K562 (cell line): ENCODE measurements at regions not wholly inside any gene's neighbourhood (a gene's known extent, or its start where the extent isn't known, plus 50 kb on each side); places are given as distances from the start of the nearest gene placed in this dataset.

Experiments used
- ATAC-seq: fragments of 200-7000 bp; cut with Tn5 transposase; 3 replicates; pipeline ENCODE4 v1.9.1; 2020; ENCODE audit warnings: moderate library complexity
- BruUV-seq: library from RNA; stranded (reverse); fragments of 400-500 nt; replicated peaks from 2 replicates; lab custom pipeline; 2021; lab: Mats Ljungman, UMichigan
- CTCF ChIA-PET: fragments of 300-600 bp; formaldehyde crosslinking; extraction: SDS; loops from one replicate; lab custom pipeline; 2021; ENCODE audit warnings: low intra/inter-chr PET ratio; lab: Yijun Ruan, JAX
- POLR2A ChIA-PET: fragments of 300-600, 350-650 bp; sonication (Branson Sonifier 250); formaldehyde crosslinking; extraction: SDS; loops from one replicate; lab custom pipeline; 2021; ENCODE audit warnings: antibody characterized with exemption, inconsistent platforms; lab: Yijun Ruan, JAX
- DNase-seq, 4 experiments: peaks; one replicate each; pipeline versions ENCODE4 v3.0.0 to v3.0.0-alpha.2; 2011 to 2018; ENCODE audit warnings: low spot score in 3 of 4, mixed read lengths in 3 of 4; ENCODE audit errors: extremely low read depth in 1 of 4
- FAIRE-seq: peaks from 2 replicates; lab custom pipeline; 2011; peaks lifted over from hg19 to GRCh38; lab: Jason Lieb, UNC
- H2AFZ ChIP-seq: 2 replicates; pipeline ENCODE4 v1.6.0; 2011; ENCODE audit warnings: low read depth, low read length, control low read depth, inconsistent platforms
- H3K27ac ChIP-seq: fragments of 200-600 bp; 3 replicates; pipeline ENCODE4 v1.8.0; 2011; ENCODE audit warnings: low read depth, mild to moderate bottlenecking, control low read depth, inconsistent platforms, low read length, moderate library complexity, mixed read lengths; ENCODE audit errors: extremely low read depth
- H3K27me3 ChIP-seq, 2 experiments: fragments of 300-600 bp in 1 of 2; 2 replicates in 1 of 2; 3 replicates in 1 of 2; pipeline versions ENCODE4 v1.6.0 to v1.8.0; 2011; ENCODE audit warnings: inconsistent platforms in 2 of 2, low read length in 2 of 2, mild to moderate bottlenecking in 1 of 2, mixed read lengths in 1 of 2, moderate library complexity in 1 of 2; ENCODE audit not compliant: control insufficient read depth in 2 of 2, insufficient read depth in 2 of 2
- H3K36me3 ChIP-seq: fragments of 300-600 bp; 3 replicates; pipeline ENCODE4 v1.8.0; 2011; ENCODE audit warnings: mild to moderate bottlenecking, low read length, inconsistent platforms; ENCODE audit not compliant: control insufficient read depth, insufficient read depth
- H3K4me1 ChIP-seq, 2 experiments: fragments of 200-600 bp in 1 of 2; replicated peaks in 1 of 2; 2 replicates in 1 of 2; 3 replicates in 1 of 2; pipeline versions ENCODE4 v1.5.1 to v1.8.0; 2011; ENCODE audit warnings: inconsistent platforms in 2 of 2, low read length in 2 of 2, mild to moderate bottlenecking in 1 of 2, mixed read lengths in 1 of 2, moderate library complexity in 1 of 2; ENCODE audit not compliant: control insufficient read depth in 2 of 2, insufficient read depth in 2 of 2
- H3K4me2 ChIP-seq: 2 replicates; pipeline ENCODE4 v1.6.1; 2011; ENCODE audit warnings: low read length, control low read depth, inconsistent platforms, mixed read lengths; ENCODE audit not compliant: insufficient read depth
- H3K4me3 ChIP-seq: fragments of 200-600 bp; sonication (generic), shearing (Covaris generic); 2 replicates; pipeline ENCODE4 v1.5.1; 2016; ENCODE audit warnings: control low read depth, inconsistent platforms
- H3K79me2 ChIP-seq: fragments of 200-600 bp; 3 replicates; pipeline ENCODE4 v1.8.0; 2011; ENCODE audit warnings: low read length, inconsistent platforms; ENCODE audit not compliant: control insufficient read depth, insufficient read depth
- H3K9ac ChIP-seq, 2 experiments: 2 replicates each; pipeline versions ENCODE4 v1.6.0 to v1.6.1; 2011; ENCODE audit warnings: low read depth in 2 of 2, low read length in 2 of 2, control low read depth in 1 of 2, inconsistent platforms in 1 of 2, mild to moderate bottlenecking in 1 of 2, mixed read lengths in 1 of 2; ENCODE audit not compliant: insufficient read depth in 1 of 2
- H3K9me1 ChIP-seq: one replicate; pipeline ENCODE4 v1.6.0; 2011; ENCODE audit warnings: inconsistent platforms, mild to moderate bottlenecking, low read length, moderate library complexity; ENCODE audit not compliant: control insufficient read depth, insufficient read depth
- H3K9me3 ChIP-seq: replicated peaks from 2 replicates; pipeline ENCODE4 v1.5.1; 2011; ENCODE audit warnings: low read depth, low read length, inconsistent platforms; ENCODE audit not compliant: control insufficient read depth, insufficient read depth
- H4K20me1 ChIP-seq: replicated peaks from 2 replicates; pipeline ENCODE4 v1.6.1; 2011; ENCODE audit warnings: low read length, inconsistent platforms, mixed read lengths; ENCODE audit not compliant: control insufficient read depth, insufficient read depth
- CBX3 ChIP-seq, 2 experiments: IDR thresholded peaks; 1 replicate in 1 of 2; 2 replicates in 1 of 2; pipeline ENCODE4 v1.6.1; 2012; ENCODE audit warnings: inconsistent platforms in 2 of 2, low read length in 2 of 2, borderline replicate concordance in 1 of 2, control low read depth in 1 of 2
- DMBX1 ChIP-seq: fragments of 250-450 bp; sonication (Bioruptor Pico); IDR thresholded peaks from 2 replicates; pipeline ENCODE4 v1.8.0; 2022; ENCODE audit warnings: inconsistent platforms, mild to moderate bottlenecking, moderate library complexity, borderline replicate concordance
- HMG20B ChIP-seq: fragments of 250-450 bp; sonication (Bioruptor Pico); IDR thresholded peaks from 2 replicates; pipeline ENCODE4 v1.5.0; 2021; ENCODE audit warnings: mild to moderate bottlenecking
- HSF4 ChIP-seq: fragments of 250-450 bp; sonication (Bioruptor Pico); IDR thresholded peaks from 2 replicates; pipeline ENCODE4 v2.1.2; 2022; ENCODE audit warnings: mild to moderate bottlenecking, moderate library complexity, borderline replicate concordance
- KDM2B ChIP-seq: fragments of 250-450 bp; sonication (Bioruptor Pico); IDR thresholded peaks from 2 replicates; pipeline ENCODE4 v1.8.0; 2021; ENCODE audit warnings: mild to moderate bottlenecking, moderate library complexity
- RFX7 ChIP-seq: fragments of 250-450 bp; sonication (Bioruptor Pico); IDR thresholded peaks from 2 replicates; pipeline ENCODE4 v1.5.1; 2021; ENCODE audit warnings: mild to moderate bottlenecking
- RUNX1 ChIP-seq: sonication (generic); IDR thresholded peaks from 2 replicates; pipeline ENCODE4 v1.6.1; 2016; ENCODE audit warnings: antibody characterized with exemption, low read depth
- ZFP36 ChIP-seq: fragments of 150-350 bp; IDR thresholded peaks from 2 replicates; pipeline ENCODE4 v1.6.1; 2018; ENCODE audit warnings: low read length, low read depth; ENCODE audit not compliant: partially characterized antibody
- WGBS: fragments of 100-300 bp; shearing (Covaris generic); methylation state at CpG from one replicate; pipeline ENCODE4 v1.1.6; 2016; ENCODE audit warnings: low coverage, mixed read lengths; ENCODE audit not compliant: insufficient coverage; ENCODE audit errors: missing lambda C conversion rate; 5-methylcytosine and 5-hydroxymethylcytosine counted together
- in situ Hi-C: fragments of 300-500 bp; cut with MboI; formaldehyde crosslinking; loops from 4 replicates; pipeline ENCODE4 v1.15.0; 2018; ENCODE audit warnings: inconsistent platforms, mixed read lengths
- intact Hi-C: fragments of 100-400 bp; cut with micrococcal nuclease; formaldehyde crosslinking; loops from 2 replicates; pipeline ENCODE4 v1.14.2; 2022
- TF ChIP-seq, protein P1 (sequence below): fragments of 450-650 bp; formaldehyde crosslinking; IDR thresholded peaks from 2 replicates; pipeline ENCODE4 v1.4.0; 2022; ENCODE audit warnings: mild to moderate bottlenecking, moderate library complexity
- TF ChIP-seq, protein P2 (sequence below): sonication (generic); formaldehyde crosslinking; IDR thresholded peaks from 2 replicates; pipeline ENCODE4 v1.8.0; 2023; ENCODE audit warnings: mild to moderate bottlenecking, missing genetic modification reagents
- TF ChIP-seq, protein P3 (sequence below): fragments of 150-350 bp; conservative IDR thresholded peaks from 2 replicates; pipeline ENCODE4 v1.6.1; 2014; ENCODE audit warnings: low read length

DNA sequence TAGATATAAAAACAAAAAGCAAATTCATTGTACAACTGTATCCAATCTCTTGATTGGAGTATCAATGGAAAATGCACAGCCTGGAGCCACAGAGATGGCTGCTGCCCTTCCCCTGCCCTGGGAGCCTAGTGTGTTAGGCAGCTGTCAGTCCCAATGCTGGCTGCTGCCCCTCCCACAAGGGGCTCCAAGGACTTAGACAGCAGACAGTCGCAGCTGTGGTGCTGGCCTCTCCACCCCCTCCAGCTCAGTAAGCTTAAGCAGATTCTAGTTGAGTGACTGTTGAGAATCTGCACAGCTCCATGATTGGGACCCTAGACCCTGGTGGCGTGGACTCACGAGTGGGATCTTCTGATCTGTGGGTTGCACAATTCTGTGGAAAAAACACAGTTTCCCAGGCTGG, 1511.2 kb downstream of the FAM181B start:
- no TSS peak for BruUV-seq
- no peaks in the 10 kb centered on the region for H3K9me3 ChIP-seq
- no peak for ATAC-seq
- ChIA-PET POLR2A (no interaction called here), CTCF (no interaction called here)
- H3K4me1 ChIP-seq = no peaks in the 10 kb centered on the region
- H2AFZ ChIP-seq = no peak overlapping the region
- H3K9ac ChIP-seq = no peak overlapping the region
- no peaks in the 10 kb centered on the region for H3K79me2 ChIP-seq
- no peak for DNase-seq
- H3K27me3 ChIP-seq = no peaks in the 10 kb centered on the region
- TF ChIP-seq HSF4 = no peak
- TF ChIP-seq KDM2B = no peak
- TF ChIP-seq ZFP36 = no peak
- no peak for TF ChIP-seq RUNX1
- TF ChIP-seq HMG20B (CRISPR knock-in tag) = no peak
- TF ChIP-seq, protein P1, sequence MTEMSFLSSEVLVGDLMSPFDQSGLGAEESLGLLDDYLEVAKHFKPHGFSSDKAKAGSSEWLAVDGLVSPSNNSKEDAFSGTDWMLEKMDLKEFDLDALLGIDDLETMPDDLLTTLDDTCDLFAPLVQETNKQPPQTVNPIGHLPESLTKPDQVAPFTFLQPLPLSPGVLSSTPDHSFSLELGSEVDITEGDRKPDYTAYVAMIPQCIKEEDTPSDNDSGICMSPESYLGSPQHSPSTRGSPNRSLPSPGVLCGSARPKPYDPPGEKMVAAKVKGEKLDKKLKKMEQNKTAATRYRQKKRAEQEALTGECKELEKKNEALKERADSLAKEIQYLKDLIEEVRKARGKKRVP (CRISPR knock-in tag) = no peak
- TF ChIP-seq RFX7 (CRISPR knock-in tag) = no peak
- TF ChIP-seq CBX3 (IDR thresholded peaks at IDR 0.05; ENCODE audit: borderline replicate concordance in 1 of 2, low read length in 2 of 2) = no peak
- TF ChIP-seq, protein P2, sequence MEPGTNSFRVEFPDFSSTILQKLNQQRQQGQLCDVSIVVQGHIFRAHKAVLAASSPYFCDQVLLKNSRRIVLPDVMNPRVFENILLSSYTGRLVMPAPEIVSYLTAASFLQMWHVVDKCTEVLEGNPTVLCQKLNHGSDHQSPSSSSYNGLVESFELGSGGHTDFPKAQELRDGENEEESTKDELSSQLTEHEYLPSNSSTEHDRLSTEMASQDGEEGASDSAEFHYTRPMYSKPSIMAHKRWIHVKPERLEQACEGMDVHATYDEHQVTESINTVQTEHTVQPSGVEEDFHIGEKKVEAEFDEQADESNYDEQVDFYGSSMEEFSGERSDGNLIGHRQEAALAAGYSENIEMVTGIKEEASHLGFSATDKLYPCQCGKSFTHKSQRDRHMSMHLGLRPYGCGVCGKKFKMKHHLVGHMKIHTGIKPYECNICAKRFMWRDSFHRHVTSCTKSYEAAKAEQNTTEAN (CRISPR knock-in tag) = no peak
- no peak for TF ChIP-seq DMBX1 (CRISPR knock-in tag)
- TF ChIP-seq, protein P3, sequence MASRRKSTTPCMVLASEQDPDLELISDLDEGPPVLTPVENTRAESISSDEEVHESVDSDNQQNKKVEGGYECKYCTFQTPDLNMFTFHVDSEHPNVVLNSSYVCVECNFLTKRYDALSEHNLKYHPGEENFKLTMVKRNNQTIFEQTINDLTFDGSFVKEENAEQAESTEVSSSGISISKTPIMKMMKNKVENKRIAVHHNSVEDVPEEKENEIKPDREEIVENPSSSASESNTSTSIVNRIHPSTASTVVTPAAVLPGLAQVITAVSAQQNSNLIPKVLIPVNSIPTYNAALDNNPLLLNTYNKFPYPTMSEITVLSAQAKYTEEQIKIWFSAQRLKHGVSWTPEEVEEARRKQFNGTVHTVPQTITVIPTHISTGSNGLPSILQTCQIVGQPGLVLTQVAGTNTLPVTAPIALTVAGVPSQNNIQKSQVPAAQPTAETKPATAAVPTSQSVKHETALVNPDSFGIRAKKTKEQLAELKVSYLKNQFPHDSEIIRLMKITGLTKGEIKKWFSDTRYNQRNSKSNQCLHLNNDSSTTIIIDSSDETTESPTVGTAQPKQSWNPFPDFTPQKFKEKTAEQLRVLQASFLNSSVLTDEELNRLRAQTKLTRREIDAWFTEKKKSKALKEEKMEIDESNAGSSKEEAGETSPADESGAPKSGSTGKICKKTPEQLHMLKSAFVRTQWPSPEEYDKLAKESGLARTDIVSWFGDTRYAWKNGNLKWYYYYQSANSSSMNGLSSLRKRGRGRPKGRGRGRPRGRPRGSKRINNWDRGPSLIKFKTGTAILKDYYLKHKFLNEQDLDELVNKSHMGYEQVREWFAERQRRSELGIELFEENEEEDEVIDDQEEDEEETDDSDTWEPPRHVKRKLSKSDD = no peak
- 0% methylated on average over 3 of the region's 3 CpGs for WGBS
- H3K27ac ChIP-seq = no peak overlapping the region
- no peak overlapping the region for H3K4me3 ChIP-seq
- in situ Hi-C loops = no loop called here
- no peaks in the 10 kb centered on the region for H3K9me1 ChIP-seq
- no peaks in the 10 kb centered on the region for H4K20me1 ChIP-seq
- H3K4me2 ChIP-seq = no peak overlapping the region
- H3K36me3 ChIP-seq = no peaks in the 10 kb centered on the region
- intact Hi-C loops = no loop called here
- FAIRE-seq = no peak
